Hepatocyte (in vitro differentiated cells): ENCODE measurements at regions not wholly inside any gene's neighbourhood (a gene's known extent, or its start where the extent isn't known, plus 50 kb on each side); places are given as distances from the start of the nearest gene placed in this dataset.

ENCODE experiments used
- DNase-seq: peaks from one replicate; pipeline ENCODE4 v3.0.0-alpha.2; 2016; ENCODE audit warnings: low spot score
- H2AFZ ChIP-seq: fragments of 200-600 bp; sonication (generic); 2 replicates; pipeline ENCODE4 v1.6.0; 2016; ENCODE audit warnings: antibody characterized with exemption, mild to moderate bottlenecking
- H3K27ac ChIP-seq: fragments of 200-600 bp; sonication (generic); 2 replicates; pipeline ENCODE4 v1.5.1; 2016; ENCODE audit warnings: mild to moderate bottlenecking
- H3K27me3 ChIP-seq: fragments of 200-600 bp; sonication (generic); 2 replicates; pipeline ENCODE4 v1.6.1; 2016
- H3K36me3 ChIP-seq: fragments of 200-600 bp; sonication (generic); replicated peaks from 2 replicates; pipeline ENCODE4 v1.5.1; 2016; ENCODE audit warnings: low read depth; ENCODE audit not compliant: insufficient read depth
- H3K4me1 ChIP-seq: fragments of 200-600 bp; sonication (generic); 2 replicates; pipeline ENCODE4 v1.5.1; 2016; ENCODE audit warnings: mild to moderate bottlenecking, moderate library complexity; ENCODE audit not compliant: insufficient read depth
- H3K4me2 ChIP-seq: fragments of 200-600 bp; sonication (generic); 2 replicates; pipeline ENCODE4 v1.6.0; 2016
- H3K4me3 ChIP-seq: fragments of 200-600 bp; sonication (generic); 2 replicates; pipeline ENCODE4 v1.5.1; 2016; ENCODE audit warnings: mild to moderate bottlenecking
- H3K79me2 ChIP-seq: fragments of 200-600 bp; sonication (generic); 2 replicates; pipeline ENCODE4 v1.6.0; 2017; ENCODE audit warnings: mild to moderate bottlenecking
- H3K9me2 ChIP-seq: fragments of 200-600 bp; sonication (generic); replicated peaks from 2 replicates; pipeline ENCODE4 v1.6.0; 2017; ENCODE audit warnings: mild to moderate bottlenecking; ENCODE audit not compliant: insufficient read depth
- H3K9me3 ChIP-seq: fragments of 200-600 bp; sonication (generic); 2 replicates; pipeline ENCODE4 v1.5.1; 2016; ENCODE audit warnings: low read depth, mild to moderate bottlenecking
- H4K20me1 ChIP-seq: fragments of 200-600 bp; sonication (generic); 2 replicates; pipeline ENCODE4 v1.6.0; 2016; ENCODE audit warnings: mild to moderate bottlenecking; ENCODE audit not compliant: insufficient read depth, poor library complexity, severe bottlenecking
- EZH2 ChIP-seq: fragments of 200-600 bp; sonication (generic); IDR thresholded peaks from 2 replicates; pipeline ENCODE4 v1.6.1; 2016; ENCODE audit warnings: antibody characterized with exemption, mild to moderate bottlenecking, borderline replicate concordance
- EZH2phosphoT487 ChIP-seq: fragments of 200-600 bp; sonication (generic); IDR thresholded peaks from one replicate; pipeline ENCODE4 v1.6.1; 2018; ENCODE audit warnings: antibody characterized with exemption, mild to moderate bottlenecking, low read depth, moderate library complexity; ENCODE audit not compliant: unreplicated experiment, severe bottlenecking
- WGBS: methylation state at CpG from one replicate; pipeline ENCODE4 v1.1.6; 2016; ENCODE audit warnings: low lambda C conversion rate; ENCODE audit errors: missing lambda C conversion rate; 5-methylcytosine and 5-hydroxymethylcytosine counted together
- TF ChIP-seq, protein P1 (sequence below): fragments of 200-600 bp; sonication (generic); IDR thresholded peaks from 2 replicates; pipeline ENCODE4 v1.5.1; 2016; ENCODE audit warnings: antibody characterized with exemption, mild to moderate bottlenecking; ENCODE audit not compliant: poor library complexity

DNA sequence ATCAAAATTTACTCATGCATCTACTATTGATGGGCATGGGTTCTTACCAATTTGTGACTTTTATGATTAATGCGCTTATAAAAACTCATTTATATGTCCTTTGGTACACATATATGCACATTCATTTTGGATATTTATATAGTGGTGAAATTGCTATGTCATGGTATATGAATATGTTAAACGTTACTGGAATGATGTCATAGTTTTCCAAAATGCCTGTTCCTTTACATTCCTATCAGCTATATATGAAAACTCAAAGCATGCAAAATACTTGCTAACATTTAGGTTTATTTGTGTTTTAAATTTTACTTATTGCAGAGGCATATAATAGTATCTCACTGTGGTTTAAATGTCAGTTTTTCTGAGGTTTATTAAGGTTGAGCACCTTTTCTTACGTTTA lies 1403.1 kb downstream of the HACE1 start:
- Histone ChIP-seq H3K79me2 (no peaks in the 10 kb centered on the region), H3K27me3 (no peaks in the 10 kb centered on the region), H3K9me3 (no peaks in the 10 kb centered on the region), H4K20me1 (no peaks in the 10 kb centered on the region), H3K4me1 (no peaks in the 10 kb centered on the region), H3K4me3 (no peak overlapping the region), H2AFZ (no peak overlapping the region), H3K27ac (no peak overlapping the region), H3K4me2 (no peak overlapping the region), H3K9me2 (no peaks in the 10 kb centered on the region), H3K36me3 (no peaks in the 10 kb centered on the region)
- no peak for DNase-seq
- TF ChIP-seq EZH2 (no peak), EZH2phosphoT487 (no peak)
- TF ChIP-seq, protein P1, sequence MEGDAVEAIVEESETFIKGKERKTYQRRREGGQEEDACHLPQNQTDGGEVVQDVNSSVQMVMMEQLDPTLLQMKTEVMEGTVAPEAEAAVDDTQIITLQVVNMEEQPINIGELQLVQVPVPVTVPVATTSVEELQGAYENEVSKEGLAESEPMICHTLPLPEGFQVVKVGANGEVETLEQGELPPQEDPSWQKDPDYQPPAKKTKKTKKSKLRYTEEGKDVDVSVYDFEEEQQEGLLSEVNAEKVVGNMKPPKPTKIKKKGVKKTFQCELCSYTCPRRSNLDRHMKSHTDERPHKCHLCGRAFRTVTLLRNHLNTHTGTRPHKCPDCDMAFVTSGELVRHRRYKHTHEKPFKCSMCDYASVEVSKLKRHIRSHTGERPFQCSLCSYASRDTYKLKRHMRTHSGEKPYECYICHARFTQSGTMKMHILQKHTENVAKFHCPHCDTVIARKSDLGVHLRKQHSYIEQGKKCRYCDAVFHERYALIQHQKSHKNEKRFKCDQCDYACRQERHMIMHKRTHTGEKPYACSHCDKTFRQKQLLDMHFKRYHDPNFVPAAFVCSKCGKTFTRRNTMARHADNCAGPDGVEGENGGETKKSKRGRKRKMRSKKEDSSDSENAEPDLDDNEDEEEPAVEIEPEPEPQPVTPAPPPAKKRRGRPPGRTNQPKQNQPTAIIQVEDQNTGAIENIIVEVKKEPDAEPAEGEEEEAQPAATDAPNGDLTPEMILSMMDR: no peak
- WGBS: 92% methylated on average over 3 of the region's 3 CpGs

DNA sequence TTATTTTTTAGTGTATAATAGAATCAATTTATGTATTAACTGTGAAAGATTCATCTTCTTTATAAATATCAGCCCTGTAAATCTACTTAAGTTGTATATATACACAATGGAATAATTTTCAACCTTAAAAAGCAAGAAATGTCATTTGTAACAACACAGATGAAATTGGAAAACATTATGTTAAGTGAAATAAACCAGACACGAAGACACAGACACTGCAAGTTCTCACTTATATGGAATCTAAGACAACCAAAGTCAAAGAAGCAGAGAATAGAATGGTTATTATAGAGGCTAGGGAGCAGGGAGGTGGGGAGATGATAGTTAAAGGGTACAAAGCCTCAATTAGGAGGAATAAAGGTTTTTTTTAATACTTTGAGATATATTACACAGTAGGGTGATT lies 1404.4 kb downstream of the HACE1 start:
- no peak for DNase-seq
- Histone ChIP-seq H3K36me3 (no peaks in the 10 kb centered on the region), H3K9me2 (no peaks in the 10 kb centered on the region), H2AFZ (no peak overlapping the region), H3K27me3 (no peaks in the 10 kb centered on the region), H3K4me1 (no peaks in the 10 kb centered on the region), H3K4me3 (no peak overlapping the region), H3K4me2 (no peak overlapping the region), H4K20me1 (no peaks in the 10 kb centered on the region), H3K27ac (no peak overlapping the region), H3K9me3 (no peaks in the 10 kb centered on the region), H3K79me2 (no peaks in the 10 kb centered on the region)
- WGBS: 90% methylated on average over 1 of the region's 1 CpG
- TF ChIP-seq, protein P1: no peak
- TF ChIP-seq EZH2phosphoT487: no peak
- no peak for TF ChIP-seq EZH2

DNA sequence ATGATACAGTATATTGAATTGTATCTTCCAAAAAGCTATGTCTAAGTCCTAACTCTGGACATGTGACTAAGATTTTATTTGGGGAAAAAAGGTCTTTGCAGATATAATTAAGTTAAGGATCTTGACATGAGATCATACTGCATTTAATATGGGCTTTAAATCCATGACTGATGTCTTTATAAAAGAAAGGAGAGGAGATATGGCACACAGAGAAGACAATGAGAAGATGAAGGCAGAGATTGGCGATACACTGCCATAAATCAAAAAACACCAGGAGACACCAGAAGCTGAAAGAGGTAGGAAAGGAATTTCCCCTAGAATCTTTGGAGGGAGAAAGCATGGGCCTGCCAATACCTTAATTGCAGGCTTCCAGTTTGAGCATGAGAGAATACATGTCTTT lies 1450.2 kb downstream of the HACE1 start:
- no peaks in the 10 kb centered on the region for H4K20me1 ChIP-seq
- H3K27ac ChIP-seq: no peak overlapping the region
- H3K9me3 ChIP-seq: no peaks in the 10 kb centered on the region
- H3K4me3 ChIP-seq: no peak overlapping the region
- no peaks in the 10 kb centered on the region for H3K9me2 ChIP-seq
- no peaks in the 10 kb centered on the region for H3K4me1 ChIP-seq
- no peak overlapping the region for H2AFZ ChIP-seq
- H3K27me3 ChIP-seq: no peaks in the 10 kb centered on the region
- 83% methylated on average over 1 of the region's 1 CpG for WGBS
- no peaks in the 10 kb centered on the region for H3K79me2 ChIP-seq
- no peak overlapping the region for H3K4me2 ChIP-seq
- TF ChIP-seq EZH2phosphoT487: no peak
- TF ChIP-seq, protein P1: no peak
- no peak for TF ChIP-seq EZH2
- H3K36me3 ChIP-seq: no peaks in the 10 kb centered on the region
- no peak for DNase-seq

DNA sequence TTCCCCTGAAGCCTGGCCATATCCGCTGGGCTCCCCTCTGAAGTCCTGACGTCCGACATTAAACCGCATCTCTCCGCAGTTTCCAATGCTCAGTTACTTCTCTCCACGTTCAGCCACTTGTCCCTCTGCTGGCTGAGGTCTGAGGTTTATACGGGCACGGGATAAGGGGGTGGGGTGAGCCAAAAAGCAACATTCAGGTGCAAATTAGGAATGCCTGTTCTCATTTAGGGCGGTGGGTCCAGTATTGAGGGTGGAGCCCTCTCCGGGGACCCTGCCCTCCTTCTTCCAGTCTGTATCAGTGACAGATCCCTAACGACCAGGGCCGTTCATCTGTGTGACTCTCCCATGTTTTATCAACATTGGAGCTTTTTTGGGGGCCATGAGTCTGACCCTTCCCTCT lies 1454.4 kb downstream of the HACE1 start:
- WGBS: 79% methylated on average over 12 of the region's 12 CpGs
- Histone ChIP-seq H3K27ac (no peak overlapping the region), H2AFZ (no peak overlapping the region), H3K79me2 (no peaks in the 10 kb centered on the region), H3K36me3 (no peaks in the 10 kb centered on the region), H3K9me3 (no peaks in the 10 kb centered on the region), H3K4me2 (no peak overlapping the region), H3K27me3 (no peaks in the 10 kb centered on the region), H4K20me1 (no peaks in the 10 kb centered on the region), H3K4me3 (no peak overlapping the region), H3K4me1 (no peaks in the 10 kb centered on the region), H3K9me2 (no peaks in the 10 kb centered on the region)
- no peak for DNase-seq
- TF ChIP-seq EZH2phosphoT487: no peak
- no peak for TF ChIP-seq EZH2
- TF ChIP-seq, protein P1: no peak
